Sigmoid colon (tissue), 6 donors: ENCODE measurements at regions not wholly inside any gene's neighbourhood (a gene's known extent, or its start where the extent isn't known, plus 50 kb on each side); places are given as distances from the start of the nearest gene placed in this dataset.

Experiments
- DNase-seq: peaks from one replicate; pipeline ENCODE4 v3.0.0-alpha.2; 2019
- H3K27ac ChIP-seq, 4 donors: fragments of 200-600 bp; sonication (generic); one replicate each; pipeline ENCODE4 v1.5.1; 2016 to 2019; ENCODE audit warnings: mild to moderate bottlenecking in 1 of 4
- H3K27me3 ChIP-seq, 3 donors: fragments of 200-600 bp; sonication (generic); one replicate each; pipeline ENCODE4 v1.5.1; 2019; ENCODE audit warnings: mild to moderate bottlenecking in 1 of 3
- H3K36me3 ChIP-seq, 4 donors: fragments of 200-600 bp; sonication (generic); one replicate each; pipeline ENCODE4 v1.5.1; 2016 to 2019
- H3K4me1 ChIP-seq, 4 donors: fragments of 200-600 bp; sonication (generic); one replicate each; pipeline ENCODE4 v1.5.1; 2017 to 2019
- H3K4me3 ChIP-seq, 4 donors: fragments of 200-600 bp; sonication (generic); one replicate each; pipeline ENCODE4 v1.5.1; 2017 to 2019; ENCODE audit warnings: mild to moderate bottlenecking in 2 of 4, moderate library complexity in 1 of 4
- H3K9me3 ChIP-seq, 4 donors: fragments of 200-600 bp in 3 of 4; sonication (generic) in 3 of 4; one replicate each; pipeline versions ENCODE4 v1.5.1 to v1.6.1; 2013 to 2019
- CTCF ChIP-seq, 4 experiments: fragments of 450-650 bp in 3 of 4; fragments of 200-600 bp in 1 of 4; IDR thresholded peaks; one replicate each; pipeline ENCODE4 v1.5.1; 2016 to 2019; ENCODE audit warnings: antibody characterized with exemption in 4 of 4, mild to moderate bottlenecking in 3 of 4, moderate library complexity in 2 of 4
- EP300 ChIP-seq, 4 donors: sonication (generic); formaldehyde crosslinking; IDR thresholded peaks; one replicate each; pipeline ENCODE4 v1.6.1; 2017; ENCODE audit warnings: antibody characterized with exemption in 4 of 4
- POLR2A ChIP-seq, 2 donors: fragments of 450-650 bp; IDR thresholded peaks; one replicate each; pipeline ENCODE4 v1.6.1; 2016; ENCODE audit warnings: antibody characterized with exemption in 2 of 2, mild to moderate bottlenecking in 2 of 2, moderate library complexity in 2 of 2
- POLR2AphosphoS5 ChIP-seq, 4 donors: sonication (generic); formaldehyde crosslinking; IDR thresholded peaks; one replicate each; pipeline ENCODE4 v1.6.1; 2017; ENCODE audit warnings: antibody characterized with exemption in 4 of 4
- WGBS, 2 donors: extraction: QIAGEN DNeasy Blood & Tissue Kit; methylation state at CpG; one replicate each; pipeline ENCODE4 v1.1.7; 2013; 5-methylcytosine and 5-hydroxymethylcytosine counted together
- intact Hi-C: fragments of 100-400 bp; cut with DNase I; formaldehyde crosslinking; loops from one replicate; pipeline ENCODE4 v1.15.1; 2023
- donor health status: healthy with polysubstance abuse.
- donor health status: healthy.

- intact Hi-C loops, result no loop called here
- H3K27ac ChIP-seq, result no peak overlapping the region
- H3K36me3 ChIP-seq, result no peaks in the 10 kb centered on the region
- no peak for DNase-seq
- TF ChIP-seq POLR2AphosphoS5 (IDR thresholded peaks at IDR 0.05), result no peak
- no peak for TF ChIP-seq CTCF (IDR thresholded peaks at IDR 0.05)
- TF ChIP-seq POLR2A (IDR thresholded peaks at IDR 0.05), result no peak
- no peak for TF ChIP-seq EP300 (IDR thresholded peaks at IDR 0.05)
- WGBS, 2 donors, result 83 to 91% methylated on average over 1 of the region's 1 CpG
- no peaks in the 10 kb centered on the region for H3K9me3 ChIP-seq
- no peaks in the 10 kb centered on the region for H3K27me3 ChIP-seq
- no peak overlapping the region for H3K4me3 ChIP-seq
- H3K4me1 ChIP-seq, result no peaks in the 10 kb centered on the region
Observed at GRCh38 chr10:60537697-60538096, 148.0 kb upstream of the ANK3 start.

- H3K27ac ChIP-seq, result no peak overlapping the region
- H3K27me3 ChIP-seq, result no peaks in the 10 kb centered on the region
- no peaks in the 10 kb centered on the region for H3K36me3 ChIP-seq
- 80 to 84% methylated on average over 7 of the region's 7 CpGs for WGBS, 2 donors
- DNase-seq, result no peak
- H3K4me1 ChIP-seq, result peaks cover 0 to 3% (median 0%) of the 10 kb centered on the region in 4 donors
- TF ChIP-seq EP300 (IDR thresholded peaks at IDR 0.05) (no peak), POLR2A (IDR thresholded peaks at IDR 0.05) (no peak), CTCF (IDR thresholded peaks at IDR 0.05) (no peak), POLR2AphosphoS5 (IDR thresholded peaks at IDR 0.05) (no peak)
- intact Hi-C loops, result no loop called here
- H3K9me3 ChIP-seq, result no peaks in the 10 kb centered on the region
- H3K4me3 ChIP-seq, result no peak overlapping the region
Observed at GRCh38 chr10:60536529-60537114, 146.9 kb upstream of the ANK3 start.

GRCh38 chr10:60535427-60535826 is 145.8 kb upstream of the ANK3 start:
- peaks cover 0 to 3% (median 0%) of the 10 kb centered on the region in 4 donors for H3K4me1 ChIP-seq
- TF ChIP-seq CTCF (IDR thresholded peaks at IDR 0.05), result no peak
- TF ChIP-seq EP300 (IDR thresholded peaks at IDR 0.05), result no peak
- no peak for TF ChIP-seq POLR2A (IDR thresholded peaks at IDR 0.05)
- TF ChIP-seq POLR2AphosphoS5 (IDR thresholded peaks at IDR 0.05), result no peak
- no peak overlapping the region for H3K4me3 ChIP-seq
- intact Hi-C loops, result no loop called here
- 78 to 90% methylated on average over 1 of the region's 1 CpG for WGBS, 2 donors
- H3K9me3 ChIP-seq, result no peaks in the 10 kb centered on the region
- H3K27ac ChIP-seq, result no peak overlapping the region
- H3K27me3 ChIP-seq, result no peaks in the 10 kb centered on the region
- no peaks in the 10 kb centered on the region for H3K36me3 ChIP-seq
- no peak for DNase-seq

GRCh38 chr10:60534761-60535389 is 145.2 kb upstream of the ANK3 start:
- 83 to 85% methylated on average over 4 of the region's 4 CpGs for WGBS, 2 donors

More at GRCh38 chr10:60534761-60535389, 145.2 kb upstream of the ANK3 start:
- Histone ChIP-seq H3K36me3 (no peaks in the 10 kb centered on the region), H3K27ac (no peak overlapping the region), H3K4me3 (no peak overlapping the region), H3K27me3 (no peaks in the 10 kb centered on the region), H3K4me1 (peaks cover 0 to 3% (median 0%) of the 10 kb centered on the region in 4 donors), H3K9me3 (no peaks in the 10 kb centered on the region)
- TF ChIP-seq CTCF (IDR thresholded peaks at IDR 0.05) (no peak), POLR2AphosphoS5 (IDR thresholded peaks at IDR 0.05) (no peak), EP300 (IDR thresholded peaks at IDR 0.05) (no peak), POLR2A (IDR thresholded peaks at IDR 0.05) (no peak)
- DNase-seq, result no peak
- intact Hi-C loops, result no loop called here
